Left lung (tissue), 4 donors: ENCODE measurements at regions not wholly inside any gene's neighbourhood (a gene's known extent, or its start where the extent isn't known, plus 50 kb on each side); places are given as distances from the start of the nearest gene placed in this dataset.

Experiments used
- ATAC-seq: fragments of 200-7000 bp; cut with Tn5 transposase; one replicate; pipeline ENCODE4 v1.9.1; 2020; ENCODE audit warnings: moderate library complexity
- DNase-seq, 4 donors: peaks; one replicate each; pipeline ENCODE4 v3.0.0-alpha.2; 2013 to 2020
- H3K27ac ChIP-seq, 2 donors: fragments of 200-600 bp; sonication (generic) in 1 of 2; one replicate each; pipeline versions ENCODE4 v1.5.0 to v1.8.0; 2020 to 2021
- H3K27me3 ChIP-seq, 2 donors: fragments of 200-600 bp; sonication (generic) in 1 of 2; one replicate each; pipeline versions ENCODE4 v1.5.0 to v1.8.0; 2020 to 2021
- H3K36me3 ChIP-seq, 2 donors: fragments of 200-600 bp; sonication (generic) in 1 of 2; one replicate each; pipeline versions ENCODE4 v1.5.0 to v1.8.0; 2020 to 2021
- H3K4me1 ChIP-seq, 2 donors: fragments of 200-600 bp; one replicate each; pipeline ENCODE4 v1.8.0; 2021
- H3K4me3 ChIP-seq, 2 donors: fragments of 200-600 bp; sonication (generic) in 1 of 2; one replicate each; pipeline versions ENCODE4 v1.5.0 to v1.8.0; 2020 to 2021; ENCODE audit warnings: mild to moderate bottlenecking in 1 of 2
- H3K9me3 ChIP-seq, 2 donors: fragments of 200-600 bp; sonication (generic) in 1 of 2; one replicate each; pipeline versions ENCODE4 v1.5.0 to v1.8.0; 2020 to 2021
- CTCF ChIP-seq, 2 donors: fragments of 200-600 bp; sonication (generic) in 1 of 2; IDR thresholded peaks; one replicate each; pipeline versions ENCODE4 v1.5.0 to v1.8.0; 2021; ENCODE audit warnings: antibody characterized with exemption in 2 of 2
- intact Hi-C, 2 donors: fragments of 100-400 bp; cut with DNase I; formaldehyde crosslinking; loops; one replicate each; pipeline versions ENCODE4 v1.11.2 to v1.14.2; 2022
- donor health status: DM: no; HTN: yes; CAD: no.
- donor health status: DM: no; HTN: no; CAD: no.

GRCh38 chr4:187238646-187239045 is 515.0 kb upstream of the FAT1 start:
- no peak for ATAC-seq
- intact Hi-C loops, result no loop called here
- TF ChIP-seq CTCF (IDR thresholded peaks at IDR 0.05), result no peak
- Histone ChIP-seq H3K4me3 (no peak overlapping the region), H3K27me3 (no peaks in the 10 kb centered on the region), H3K36me3 (no peaks in the 10 kb centered on the region), H3K9me3 (peaks cover 0 to 3% of the 10 kb centered on the region in 2 donors), H3K27ac (no peak overlapping the region), H3K4me1 (no peaks in the 10 kb centered on the region)
- no peak for DNase-seq

- Histone ChIP-seq H3K4me1 (no peaks in the 10 kb centered on the region), H3K27me3 (no peaks in the 10 kb centered on the region), H3K36me3 (no peaks in the 10 kb centered on the region), H3K27ac (no peak overlapping the region), H3K4me3 (no peak overlapping the region), H3K9me3 (peaks cover 0 to 3% of the 10 kb centered on the region in 2 donors)
- no peak for DNase-seq
- no peak for TF ChIP-seq CTCF (IDR thresholded peaks at IDR 0.05)
- intact Hi-C loops, result no loop called here
- no peak for ATAC-seq
Measured at GRCh38 chr4:187251896-187252295, 528.2 kb upstream of the FAT1 start.

GRCh38 chr4:187256897-187257296 is 533.2 kb upstream of the FAT1 start:
- TF ChIP-seq CTCF (IDR thresholded peaks at IDR 0.05), result no peak
- Histone ChIP-seq H3K27ac (no peak overlapping the region), H3K36me3 (no peaks in the 10 kb centered on the region), H3K27me3 (no peaks in the 10 kb centered on the region), H3K4me3 (no peak overlapping the region), H3K9me3 (peaks cover 0 to 2% of the 10 kb centered on the region in 2 donors), H3K4me1 (no peaks in the 10 kb centered on the region)
- intact Hi-C loops, result no loop called here
- DNase-seq (no peak), ATAC-seq (no peak)

GRCh38 chr4:187258651-187259401 is 535.2 kb upstream of the FAT1 start:
- DNase-seq, result no peak
- no peak for TF ChIP-seq CTCF (IDR thresholded peaks at IDR 0.05)
- peaks cover 0 to 2% of the 10 kb centered on the region in 2 donors for H3K9me3 ChIP-seq
- no peak for ATAC-seq
- H3K4me1 ChIP-seq, result no peaks in the 10 kb centered on the region
- H3K36me3 ChIP-seq, result no peaks in the 10 kb centered on the region
- no peak overlapping the region for H3K27ac ChIP-seq
- no peak overlapping the region for H3K4me3 ChIP-seq
- H3K27me3 ChIP-seq, result no peaks in the 10 kb centered on the region
- intact Hi-C loops, result no loop called here

GRCh38 chr4:187268940-187269339 is 545.3 kb upstream of the FAT1 start:
- Histone ChIP-seq H3K4me3 (no peak overlapping the region), H3K27ac (no peak overlapping the region), H3K4me1 (no peaks in the 10 kb centered on the region), H3K9me3 (peaks cover 0 to 2% of the 10 kb centered on the region in 2 donors), H3K27me3 (no peaks in the 10 kb centered on the region), H3K36me3 (no peaks in the 10 kb centered on the region)
- ATAC-seq (no peak), DNase-seq (no peak)
- no peak for TF ChIP-seq CTCF (IDR thresholded peaks at IDR 0.05)
- intact Hi-C loops, result no loop called here
